HG03196 (cell line): ENCODE measurements at regions not wholly inside any gene's neighbourhood (a gene's known extent, or its start where the extent isn't known, plus 50 kb on each side); places are given as distances from the start of the nearest gene placed in this dataset.
"Not testable (repeated sequence)": the region's sequence is repeated elsewhere in the genome, so short reads cannot be mapped to it uniquely, and the experiment has no call there.

Source experiments
- ATAC-seq: cut with Tn5 transposase; IDR thresholded peaks from one replicate; pipeline ENCODE4 v1.9.1; 2021; ENCODE audit not compliant: unreplicated experiment

- ATAC-seq: no peak
Observed at GRCh38 chr16:66030036-66030435, 336.5 kb upstream of the CDH5 start.

- ATAC-seq: no peak
Observed at GRCh38 chr16:66028510-66029216, 337.8 kb upstream of the CDH5 start.

GRCh38 chr16:66026787-66027330, 339.6 kb upstream of the CDH5 start:
- no peak for ATAC-seq

- no peak for ATAC-seq
Observed at GRCh38 chr16:66026211-66026610, 340.3 kb upstream of the CDH5 start.

GRCh38 chr16:66025751-66026150, 340.7 kb upstream of the CDH5 start:
- ATAC-seq: no peak

- not testable (repeated sequence) for ATAC-seq
Observed at GRCh38 chr16:66024567-66024966, 341.9 kb upstream of the CDH5 start.

- ATAC-seq: no peak
Observed at GRCh38 chr16:66023481-66023880, 343.0 kb upstream of the CDH5 start.

- ATAC-seq: no peak
Observed at GRCh38 chr16:66020642-66021041, 345.8 kb upstream of the CDH5 start.

- no peak for ATAC-seq
Observed at GRCh38 chr16:66020046-66020445, 346.4 kb upstream of the CDH5 start.

GRCh38 chr16:66019502-66019901, 347.0 kb upstream of the CDH5 start:
- not testable (repeated sequence) for ATAC-seq

GRCh38 chr16:66014221-66014620, 352.3 kb upstream of the CDH5 start:
- no peak for ATAC-seq

GRCh38 chr16:66013486-66013885, 353.0 kb upstream of the CDH5 start:
- ATAC-seq: no peak

- no peak for ATAC-seq
Observed at GRCh38 chr16:66008136-66008535, 358.4 kb upstream of the CDH5 start.

GRCh38 chr16:66007717-66008116, 358.8 kb upstream of the CDH5 start:
- ATAC-seq: no peak

GRCh38 chr16:66006485-66006884, 360.0 kb upstream of the CDH5 start:
- no peak for ATAC-seq

- ATAC-seq: no peak
Observed at GRCh38 chr16:66004699-66005098, 361.8 kb upstream of the CDH5 start.

GRCh38 chr16:66003201-66003600, 363.3 kb upstream of the CDH5 start:
- ATAC-seq: no peak

- ATAC-seq: no peak
Observed at GRCh38 chr16:66002601-66003000, 363.9 kb upstream of the CDH5 start.

- no peak for ATAC-seq
Observed at GRCh38 chr16:66001432-66001831, 365.1 kb upstream of the CDH5 start.

GRCh38 chr16:65998443-65998842, 368.0 kb upstream of the CDH5 start:
- no peak for ATAC-seq

GRCh38 chr16:65994291-65994690, 372.2 kb upstream of the CDH5 start:
- ATAC-seq: no peak

GRCh38 chr16:65991149-65991701, 375.3 kb upstream of the CDH5 start:
- ATAC-seq: no peak
